Heart right ventricle (tissue), 16 donors: ENCODE measurements at regions not wholly inside any gene's neighbourhood (a gene's known extent, or its start where the extent isn't known, plus 50 kb on each side); places are given as distances from the start of the nearest gene placed in this dataset.

ENCODE experiments used
- ATAC-seq, 8 donors: fragments of 200-7000 bp; cut with Tn5 transposase; one replicate each; pipeline ENCODE4 v1.9.1; 2020; ENCODE audit warnings: mild to moderate bottlenecking in 8 of 8, moderate library complexity in 8 of 8, moderate number of reproducible peaks in 1 of 8
- DNase-seq, 2 donors: peaks; one replicate each; pipeline ENCODE4 v3.0.0-alpha.2; 2020
- H3K27ac ChIP-seq, 10 donors: fragments of 200-600 bp; sonication (generic) in 2 of 10; one replicate each; pipeline versions ENCODE4 v1.5.0 to v1.8.0; 2020 to 2022; ENCODE audit warnings: mild to moderate bottlenecking in 3 of 10
- H3K27me3 ChIP-seq, 7 donors: fragments of 200-600 bp; one replicate each; pipeline ENCODE4 v1.8.0; 2021 to 2022; ENCODE audit warnings: mild to moderate bottlenecking in 2 of 7
- H3K36me3 ChIP-seq, 9 donors: fragments of 200-600 bp; sonication (generic) in 1 of 9; one replicate each; pipeline versions ENCODE4 v1.5.0 to v1.8.0; 2020 to 2022; ENCODE audit warnings: mild to moderate bottlenecking in 2 of 9
- H3K4me1 ChIP-seq, 9 donors: fragments of 200-600 bp; sonication (generic) in 1 of 9; one replicate each; pipeline versions ENCODE4 v1.5.0 to v1.8.0; 2020 to 2022; ENCODE audit warnings: mild to moderate bottlenecking in 4 of 9
- H3K4me3 ChIP-seq, 10 donors: fragments of 200-600 bp; sonication (generic) in 2 of 10; one replicate each; pipeline versions ENCODE4 v1.5.0 to v1.8.0; 2020 to 2022; ENCODE audit warnings: mild to moderate bottlenecking in 7 of 10, moderate library complexity in 2 of 10
- H3K9me3 ChIP-seq, 11 donors: fragments of 200-600 bp in 10 of 11; sonication (generic) in 2 of 11; one replicate each; pipeline versions ENCODE4 v1.5.0 to v1.8.0; 2013 to 2022; ENCODE audit warnings: mild to moderate bottlenecking in 2 of 11, control low read depth in 1 of 11, moderate library complexity in 1 of 11
- WGBS, 2 donors: extraction: QIAGEN DNeasy Blood & Tissue Kit; methylation state at CpG; one replicate each; pipeline ENCODE4 v1.1.7; 2013; ENCODE audit warnings: inconsistent platforms in 1 of 2; 5-methylcytosine and 5-hydroxymethylcytosine counted together
- intact Hi-C, 10 donors: fragments of 100-400 bp; cut with DNase I; formaldehyde crosslinking; loops; one replicate each; pipeline versions ENCODE4 v1.11.1 to v1.14.2; 2022
- TF ChIP-seq, protein P1 (sequence below), 9 donors: fragments of 200-600 bp; sonication (generic) in 2 of 9; IDR thresholded peaks; one replicate each; pipeline versions ENCODE4 v1.5.0 to v1.8.0; 2021 to 2022; ENCODE audit warnings: antibody characterized with exemption in 9 of 9, mild to moderate bottlenecking in 5 of 9, moderate library complexity in 1 of 9
- donor health status: Arrhythmogenic right ventricular cardiomyopathy.
- donor health status: ischemic (EF 13 %, LVEDD 7.1; RV severe dilation, severe dysfunction).
- donor health status: healthy with polysubstance abuse.
- donor health status: DM: no; HTN: yes; CAD: no.
- donor health status: DM: no; HTN: no; CAD: no.
- donor health status: ischemic (EF 25% LVEDD 6.9; RV normal size, moderate dysfunction).
- donor health status: ischemic (EF 25% LVEDD 5.7; RV mildly dilated, moderate dysfunction).
- donor health status: healthy.
- donor health status: DM: yes; HTN: yes; CAD: no.
- donor health status: Ischemic cardiomyopathy.
- donor health status: ischemic (EF 35%, LVEDD 5.7; RV mildly dilated, moderate dysfunction).
- donor health status: nonischemic (EF 11% LVEDD 7.7; RV severe dilation, severe dysfunction).
- donor health status: DM: yes; HTN: yes; CAD: no.
- donor health status: PGD.
- donor health status: ischemic (EF 29% LVEDD 5.4; RV normal size, mild dysfunction).
- donor health status: nonischemic (EF 23%, LVEDD 6.1; RV moderate dilation, normal function).

DNA sequence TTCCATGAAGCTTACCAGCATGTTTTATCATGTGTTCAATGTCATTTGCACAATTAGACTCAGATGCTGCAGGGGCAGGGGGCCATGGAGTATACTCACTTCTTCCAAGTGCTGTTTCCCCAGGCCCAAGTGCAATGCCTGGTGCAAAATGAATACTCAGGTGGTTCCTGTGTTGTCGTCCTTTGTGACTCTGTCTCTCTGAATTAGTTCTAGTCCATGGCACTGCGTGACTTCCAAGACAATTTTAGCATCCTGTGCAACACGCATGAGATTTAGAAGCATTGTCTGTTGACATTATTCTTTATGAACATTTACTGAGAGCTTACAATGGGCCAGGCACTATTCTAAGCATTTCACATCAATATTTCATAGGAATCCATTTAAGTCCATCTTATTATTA lies 769.7 kb upstream of the RBFOX1 start:
- Histone ChIP-seq H3K9me3 (no peaks in the 10 kb centered on the region), H3K36me3 (no peaks in the 10 kb centered on the region), H3K27ac (no peak overlapping the region), H3K4me1 (no peaks in the 10 kb centered on the region), H3K4me3 (no peak overlapping the region), H3K27me3 (no peaks in the 10 kb centered on the region)
- intact Hi-C loops: no loop called here
- WGBS, 2 donors: 79% methylated on average over 3 of the region's 3 CpGs
- ATAC-seq: no peak
- DNase-seq: no peak
- TF ChIP-seq, protein P1, sequence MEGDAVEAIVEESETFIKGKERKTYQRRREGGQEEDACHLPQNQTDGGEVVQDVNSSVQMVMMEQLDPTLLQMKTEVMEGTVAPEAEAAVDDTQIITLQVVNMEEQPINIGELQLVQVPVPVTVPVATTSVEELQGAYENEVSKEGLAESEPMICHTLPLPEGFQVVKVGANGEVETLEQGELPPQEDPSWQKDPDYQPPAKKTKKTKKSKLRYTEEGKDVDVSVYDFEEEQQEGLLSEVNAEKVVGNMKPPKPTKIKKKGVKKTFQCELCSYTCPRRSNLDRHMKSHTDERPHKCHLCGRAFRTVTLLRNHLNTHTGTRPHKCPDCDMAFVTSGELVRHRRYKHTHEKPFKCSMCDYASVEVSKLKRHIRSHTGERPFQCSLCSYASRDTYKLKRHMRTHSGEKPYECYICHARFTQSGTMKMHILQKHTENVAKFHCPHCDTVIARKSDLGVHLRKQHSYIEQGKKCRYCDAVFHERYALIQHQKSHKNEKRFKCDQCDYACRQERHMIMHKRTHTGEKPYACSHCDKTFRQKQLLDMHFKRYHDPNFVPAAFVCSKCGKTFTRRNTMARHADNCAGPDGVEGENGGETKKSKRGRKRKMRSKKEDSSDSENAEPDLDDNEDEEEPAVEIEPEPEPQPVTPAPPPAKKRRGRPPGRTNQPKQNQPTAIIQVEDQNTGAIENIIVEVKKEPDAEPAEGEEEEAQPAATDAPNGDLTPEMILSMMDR (IDR thresholded peaks at IDR 0.05): no peak

DNA sequence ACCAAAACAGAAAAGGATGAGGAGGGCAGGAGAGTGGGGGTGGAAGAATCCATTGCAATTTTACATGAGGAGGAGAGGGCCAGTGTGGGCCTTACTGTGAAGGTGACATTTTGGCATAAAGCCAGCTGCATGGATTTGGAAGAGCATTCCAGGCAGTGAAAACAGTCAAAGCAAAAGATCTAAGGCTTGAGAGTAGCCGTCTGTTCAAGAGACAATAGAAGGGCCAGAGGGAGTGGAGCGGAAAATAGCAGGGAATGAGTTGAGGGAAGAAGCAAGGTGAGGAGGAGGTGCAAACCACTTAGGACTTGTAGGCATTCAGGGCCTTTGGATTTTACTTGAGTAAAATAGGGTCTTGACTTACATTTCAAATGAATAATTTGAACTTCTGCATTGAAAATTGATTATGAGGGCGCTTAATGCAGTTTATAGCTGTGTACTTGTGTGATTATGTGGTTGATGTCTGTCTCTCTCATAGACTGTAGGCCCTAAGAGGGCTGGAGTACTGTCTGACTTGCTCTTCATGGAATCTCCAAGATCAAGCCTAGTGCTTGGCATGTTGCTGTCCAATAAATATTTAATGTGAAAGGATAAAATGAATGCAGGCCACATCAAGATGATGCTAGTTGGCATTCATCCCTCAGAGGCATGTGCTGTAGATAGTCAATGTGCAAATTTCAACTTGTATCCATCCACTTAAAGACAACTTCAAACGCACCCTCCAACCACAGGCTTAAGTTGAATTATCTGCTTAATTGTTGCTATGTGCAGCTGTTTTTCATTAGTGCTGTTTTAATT lies 772.1 kb upstream of the RBFOX1 start:
- H3K36me3 ChIP-seq: no peaks in the 10 kb centered on the region
- WGBS, 2 donors: 59 to 60% methylated on average over 4 of the region's 4 CpGs
- no peak overlapping the region for H3K27ac ChIP-seq
- no peak for ATAC-seq
- no peaks in the 10 kb centered on the region for H3K9me3 ChIP-seq
- intact Hi-C loops: no loop called here
- H3K4me1 ChIP-seq: no peaks in the 10 kb centered on the region
- H3K4me3 ChIP-seq: no peak overlapping the region
- H3K27me3 ChIP-seq: no peaks in the 10 kb centered on the region
- TF ChIP-seq, protein P1 (IDR thresholded peaks at IDR 0.05): no peak
- no peak for DNase-seq

DNA sequence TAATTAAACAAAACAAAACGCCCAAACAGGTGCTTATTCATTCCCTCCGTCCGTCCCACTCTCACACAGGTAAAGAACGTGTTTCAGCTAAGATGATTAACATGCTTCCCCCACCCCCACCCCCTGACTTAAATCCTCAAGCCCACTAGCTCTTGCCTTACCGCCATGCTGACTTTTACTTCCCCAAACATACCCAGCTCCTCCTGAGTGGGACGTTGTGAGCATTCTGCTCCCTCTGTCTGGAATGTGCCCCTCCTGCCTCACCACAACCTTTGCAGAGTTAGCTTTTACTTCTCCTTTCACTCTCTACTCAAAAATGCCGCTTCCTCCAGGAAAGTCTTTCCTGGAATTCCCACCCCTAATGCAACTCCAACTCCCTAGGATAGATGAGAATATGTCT lies 774.0 kb upstream of the RBFOX1 start:
- DNase-seq (no peak), ATAC-seq (no peak)
- H3K27me3 ChIP-seq: no peaks in the 10 kb centered on the region
- H3K27ac ChIP-seq: no peak overlapping the region
- TF ChIP-seq, protein P1 (IDR thresholded peaks at IDR 0.05): no peak
- WGBS, 2 donors: 17 to 23% methylated on average over 7 of the region's 7 CpGs
- H3K4me3 ChIP-seq: no peak overlapping the region
- no peaks in the 10 kb centered on the region for H3K36me3 ChIP-seq
- no peaks in the 10 kb centered on the region for H3K9me3 ChIP-seq
- H3K4me1 ChIP-seq: no peaks in the 10 kb centered on the region
- intact Hi-C loops: no loop called here

DNA sequence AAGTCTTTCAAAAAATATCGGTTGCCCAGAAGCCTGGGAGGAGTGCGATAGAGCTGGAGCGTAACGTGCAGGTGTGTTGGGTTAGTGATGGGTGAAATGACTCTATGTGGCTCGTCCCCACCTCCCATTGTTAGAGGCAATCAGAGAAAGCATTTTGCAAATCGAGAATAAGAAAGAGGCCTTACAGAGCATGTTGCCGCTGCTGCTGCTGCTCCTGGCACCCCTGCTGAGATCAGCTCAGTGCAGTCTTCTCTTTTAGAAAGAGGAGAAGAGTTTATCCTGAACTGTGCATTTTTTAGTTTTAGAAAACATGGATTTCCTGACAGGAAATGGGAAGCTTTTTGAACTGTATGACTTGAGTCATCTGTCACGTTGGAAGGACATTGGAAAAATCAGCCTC lies 774.5 kb upstream of the RBFOX1 start:
- intact Hi-C loops: no loop called here
- H3K36me3 ChIP-seq: no peaks in the 10 kb centered on the region
- H3K9me3 ChIP-seq: no peaks in the 10 kb centered on the region
- TF ChIP-seq, protein P1 (IDR thresholded peaks at IDR 0.05): no peak
- ATAC-seq (no peak), DNase-seq (no peak)
- H3K27me3 ChIP-seq: no peaks in the 10 kb centered on the region
- H3K4me3 ChIP-seq: no peak overlapping the region
- WGBS, 2 donors: 13 to 18% methylated on average over 8 of the region's 8 CpGs
- H3K27ac ChIP-seq: no peak overlapping the region
- no peaks in the 10 kb centered on the region for H3K4me1 ChIP-seq
